Neutrophil (primary cell): ENCODE measurements at regions not wholly inside any gene's neighbourhood (a gene's known extent, or its start where the extent isn't known, plus 50 kb on each side); places are given as distances from the start of the nearest gene placed in this dataset.

Source experiments
- H3K27ac ChIP-seq: fragments of 200-600 bp; sonication (generic); 2 replicates; pipeline ENCODE4 v1.5.1; 2016; ENCODE audit warnings: mild to moderate bottlenecking, moderate library complexity
- H3K27me3 ChIP-seq: fragments of 200-600 bp; sonication (generic); 2 replicates; pipeline ENCODE4 v1.6.0; 2016; ENCODE audit warnings: mild to moderate bottlenecking
- H3K36me3 ChIP-seq: fragments of 200-600 bp; sonication (generic); 2 replicates; pipeline ENCODE4 v1.5.1; 2017
- H3K4me1 ChIP-seq, 2 experiments: fragments of 200-600 bp in 1 of 2; sonication (generic) in 1 of 2; 1 replicate in 1 of 2; 2 replicates in 1 of 2; pipeline versions ENCODE4 v1.5.1 to v1.6.1; 2013 to 2016; ENCODE audit warnings: low read depth in 1 of 2, low read length in 1 of 2, mild to moderate bottlenecking in 1 of 2, moderate library complexity in 1 of 2; ENCODE audit not compliant: control insufficient read depth in 1 of 2, insufficient read depth in 1 of 2
- H3K4me3 ChIP-seq, 2 experiments: fragments of 200-600 bp in 1 of 2; sonication (generic) in 1 of 2; 1 replicate in 1 of 2; 2 replicates in 1 of 2; pipeline ENCODE4 v1.5.1; 2013 to 2016; ENCODE audit warnings: low read depth in 1 of 2, low read length in 1 of 2, mild to moderate bottlenecking in 1 of 2, moderate library complexity in 1 of 2
- H3K9me3 ChIP-seq: fragments of 200-600 bp; sonication (generic); 2 replicates; pipeline ENCODE4 v1.5.1; 2016
- TF ChIP-seq, protein P1 (sequence below): fragments of 200-600 bp; sonication (generic); IDR thresholded peaks from 2 replicates; pipeline ENCODE4 v1.5.1; 2016; ENCODE audit warnings: antibody characterized with exemption

DNA sequence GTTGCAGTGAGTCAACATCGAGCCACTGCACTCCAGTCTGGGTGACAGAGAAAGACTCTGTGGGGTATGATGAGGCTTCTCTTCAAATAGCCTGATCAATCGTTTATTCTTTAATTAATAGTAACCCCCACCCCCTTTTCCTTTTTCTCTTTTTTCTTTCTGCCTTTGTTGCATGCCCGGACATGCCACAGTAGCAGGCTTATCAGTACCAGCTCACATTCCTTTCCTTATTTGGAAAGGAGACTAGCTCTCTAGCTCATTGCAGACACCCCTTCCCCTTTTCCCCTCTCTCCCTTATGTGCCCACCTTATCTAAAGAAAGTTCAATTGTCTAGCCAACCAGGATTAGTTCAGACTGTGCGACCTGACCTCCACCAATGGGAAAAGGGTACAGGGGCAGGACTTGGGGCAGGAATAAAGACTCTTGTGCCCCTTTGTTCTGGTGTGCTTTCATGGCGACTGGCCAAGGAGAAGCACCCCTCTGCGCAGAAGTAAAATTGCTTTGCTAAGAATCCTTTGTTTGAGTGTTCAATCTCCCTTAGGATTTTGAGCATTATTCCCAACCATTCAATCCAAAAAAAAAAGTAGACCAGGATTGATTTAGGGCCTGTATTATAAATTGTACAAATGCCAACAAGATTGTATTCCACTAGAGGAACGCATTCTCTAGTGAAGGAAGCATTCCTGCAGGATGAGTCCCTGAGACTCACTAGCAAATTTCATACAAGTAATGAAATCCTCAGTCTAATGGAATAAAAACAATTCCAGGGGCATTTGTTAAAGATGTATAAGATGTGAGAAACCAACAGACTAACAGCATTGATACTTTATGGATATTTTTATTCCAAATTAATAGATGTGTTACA, 95.8 kb upstream of the SNRPN start:
- TF ChIP-seq, protein P1, sequence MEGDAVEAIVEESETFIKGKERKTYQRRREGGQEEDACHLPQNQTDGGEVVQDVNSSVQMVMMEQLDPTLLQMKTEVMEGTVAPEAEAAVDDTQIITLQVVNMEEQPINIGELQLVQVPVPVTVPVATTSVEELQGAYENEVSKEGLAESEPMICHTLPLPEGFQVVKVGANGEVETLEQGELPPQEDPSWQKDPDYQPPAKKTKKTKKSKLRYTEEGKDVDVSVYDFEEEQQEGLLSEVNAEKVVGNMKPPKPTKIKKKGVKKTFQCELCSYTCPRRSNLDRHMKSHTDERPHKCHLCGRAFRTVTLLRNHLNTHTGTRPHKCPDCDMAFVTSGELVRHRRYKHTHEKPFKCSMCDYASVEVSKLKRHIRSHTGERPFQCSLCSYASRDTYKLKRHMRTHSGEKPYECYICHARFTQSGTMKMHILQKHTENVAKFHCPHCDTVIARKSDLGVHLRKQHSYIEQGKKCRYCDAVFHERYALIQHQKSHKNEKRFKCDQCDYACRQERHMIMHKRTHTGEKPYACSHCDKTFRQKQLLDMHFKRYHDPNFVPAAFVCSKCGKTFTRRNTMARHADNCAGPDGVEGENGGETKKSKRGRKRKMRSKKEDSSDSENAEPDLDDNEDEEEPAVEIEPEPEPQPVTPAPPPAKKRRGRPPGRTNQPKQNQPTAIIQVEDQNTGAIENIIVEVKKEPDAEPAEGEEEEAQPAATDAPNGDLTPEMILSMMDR = no peak
- Histone ChIP-seq H3K4me1 (no peaks in the 10 kb centered on the region), H3K4me3 (no peak overlapping the region), H3K9me3 (no peaks in the 10 kb centered on the region), H3K36me3 (no peaks in the 10 kb centered on the region), H3K27ac (no peak overlapping the region), H3K27me3 (no peaks in the 10 kb centered on the region)

DNA sequence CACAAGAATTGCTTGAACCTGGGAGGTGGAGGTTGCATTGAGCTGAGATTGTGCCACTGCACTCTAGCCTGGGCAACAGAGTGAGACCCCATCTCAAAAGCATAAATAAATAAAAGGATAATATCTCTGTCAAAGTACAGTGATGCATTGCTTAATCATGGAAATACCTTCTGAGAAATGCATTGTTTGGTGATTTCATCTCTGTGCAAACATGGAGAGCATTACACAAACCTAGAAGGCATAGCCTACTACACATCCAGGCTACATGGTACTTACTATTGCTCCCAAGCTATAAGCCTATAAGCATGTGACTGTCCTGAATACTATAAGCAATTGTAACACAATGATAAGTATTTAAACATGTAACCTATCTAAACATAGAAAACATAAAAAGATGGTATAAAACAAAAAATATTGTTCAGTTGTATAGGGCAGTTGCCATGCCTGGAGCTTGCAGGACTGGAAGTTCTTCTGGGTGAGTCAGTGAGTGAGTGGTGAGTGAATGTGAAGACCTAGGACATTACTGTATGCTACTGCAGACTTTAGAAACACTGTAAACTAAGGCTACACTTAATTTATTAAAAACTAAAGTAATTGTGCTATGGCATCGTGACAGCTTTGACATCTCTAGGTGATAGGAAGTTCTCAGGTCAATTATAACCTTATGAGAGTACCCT, 93.6 kb upstream of the SNRPN start:
- Histone ChIP-seq H3K4me1 (no peaks in the 10 kb centered on the region), H3K27me3 (no peaks in the 10 kb centered on the region), H3K4me3 (no peak overlapping the region), H3K36me3 (no peaks in the 10 kb centered on the region), H3K27ac (no peak overlapping the region), H3K9me3 (no peaks in the 10 kb centered on the region)
- TF ChIP-seq, protein P1 = no peak

DNA sequence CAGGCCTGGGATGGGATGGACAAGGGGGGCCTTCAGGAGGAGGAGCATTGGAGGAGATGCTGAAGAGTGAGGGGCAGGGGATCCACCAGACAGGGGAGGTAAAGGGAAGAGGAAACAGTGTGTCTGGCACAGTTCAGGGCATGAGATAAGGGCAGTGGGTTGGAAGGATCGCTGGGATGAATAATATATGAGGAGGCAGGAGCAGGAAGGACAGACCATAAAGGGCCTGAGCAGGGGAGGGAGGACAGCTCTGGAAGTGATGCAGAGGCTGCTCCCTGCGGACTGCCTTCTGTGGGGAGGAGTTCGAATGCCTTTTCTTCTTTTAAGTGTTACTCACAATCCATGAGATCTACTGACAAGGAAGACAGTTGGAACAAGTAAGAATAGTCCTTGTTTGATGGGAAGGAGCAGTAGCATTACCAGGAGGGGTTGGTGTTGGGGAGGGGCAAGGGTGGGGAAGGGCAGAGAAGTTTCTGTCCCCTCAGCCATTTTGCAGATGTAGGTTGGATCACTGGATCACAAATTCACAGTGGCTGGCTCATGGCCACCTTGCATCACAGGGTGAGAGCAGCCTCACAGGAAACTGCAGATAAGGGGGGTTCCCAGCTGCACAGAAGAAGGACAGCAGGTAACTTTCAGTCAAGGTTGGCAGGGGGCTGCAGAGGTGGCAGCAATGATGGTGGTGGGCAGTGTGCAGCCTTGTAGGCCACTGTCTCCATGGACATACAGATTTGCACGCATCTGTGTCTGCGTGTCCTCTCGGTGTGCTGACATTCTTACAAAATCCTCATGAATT, 91.9 kb upstream of the SNRPN start:
- TF ChIP-seq, protein P1 = no peak
- H3K4me1 ChIP-seq = no peaks in the 10 kb centered on the region
- H3K27me3 ChIP-seq = no peaks in the 10 kb centered on the region
- no peak overlapping the region for H3K4me3 ChIP-seq
- no peaks in the 10 kb centered on the region for H3K9me3 ChIP-seq
- no peak overlapping the region for H3K27ac ChIP-seq
- H3K36me3 ChIP-seq = no peaks in the 10 kb centered on the region

DNA sequence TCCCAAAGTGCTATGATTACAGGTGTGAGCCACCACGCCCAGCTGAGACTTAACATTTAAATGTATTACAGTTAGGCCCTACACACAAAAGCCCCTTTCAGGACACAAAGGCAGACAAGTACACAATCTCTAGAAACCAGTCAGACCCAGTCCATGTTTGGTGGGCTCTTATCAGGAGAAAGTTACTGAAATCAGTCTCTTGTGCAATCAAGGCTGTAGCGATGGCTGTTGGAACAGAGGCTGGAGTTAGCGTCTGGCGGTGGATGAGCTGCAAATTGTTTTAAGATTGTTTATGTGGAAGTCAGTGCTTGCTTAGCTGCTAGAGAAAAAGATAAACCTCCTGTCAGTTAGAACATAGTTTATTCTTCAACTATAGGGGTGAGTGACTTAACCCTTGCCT, 89.5 kb upstream of the SNRPN start:
- TF ChIP-seq, protein P1 = no peak
- Histone ChIP-seq H3K9me3 (no peaks in the 10 kb centered on the region), H3K27me3 (no peaks in the 10 kb centered on the region), H3K4me1 (no peaks in the 10 kb centered on the region), H3K27ac (no peak overlapping the region), H3K4me3 (no peak overlapping the region), H3K36me3 (no peaks in the 10 kb centered on the region)

DNA sequence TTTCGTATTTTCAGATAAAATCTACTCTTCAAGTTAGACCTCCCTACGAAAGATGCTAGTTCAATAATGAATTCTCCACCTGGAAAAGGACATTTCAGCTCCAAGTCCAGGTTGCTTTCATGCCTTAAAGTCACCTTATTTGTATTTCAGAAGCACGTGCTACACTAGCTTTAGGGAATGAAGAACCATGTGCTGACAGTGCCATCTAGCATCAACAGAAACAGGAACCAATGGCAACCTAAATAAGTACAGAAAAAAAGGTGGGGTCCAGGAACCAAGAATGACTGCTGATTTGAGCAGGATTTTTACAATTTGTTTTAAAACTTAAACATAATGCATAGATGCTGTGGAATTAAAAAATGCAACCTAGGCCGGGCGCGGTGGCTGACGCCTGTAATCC, 77.6 kb upstream of the SNRPN start:
- no peak overlapping the region for H3K27ac ChIP-seq
- H3K4me3 ChIP-seq = no peak overlapping the region
- no peaks in the 10 kb centered on the region for H3K36me3 ChIP-seq
- H3K9me3 ChIP-seq = no peaks in the 10 kb centered on the region
- peaks cover 11% of the 10 kb centered on the region for H3K27me3 ChIP-seq
- H3K4me1 ChIP-seq = no peaks in the 10 kb centered on the region
- TF ChIP-seq, protein P1 = no peak
